ENCODE measurements at regions not wholly inside any gene's neighbourhood (a gene's known extent, or its start where the extent isn't known, plus 50 kb on each side); places are given as distances from the start of the nearest gene placed in this dataset.

- H4K20me1 ChIP-seq (ENCODE audit: control insufficient read depth, insufficient read depth, low read length, poor library complexity, severe bottlenecking), result no peaks in the 10 kb centered on the region
- Mint-ChIP-seq H3K27ac (no peak overlapping the region), H3K9me3 (ENCODE audit: insufficient read depth) (no peaks in the 10 kb centered on the region), H3K4me1 (no peaks in the 10 kb centered on the region), H3K27me3 (no peaks in the 10 kb centered on the region), H3K4me3 (no peak overlapping the region)
- WGBS (ENCODE audit: insufficient coverage), result no CpG with 5 or more reads among the region's 1 CpG
- DNase-seq, result no peak
- no peak overlapping the region for H3K9ac ChIP-seq (ENCODE audit: low read length)
- H3K4me1 ChIP-seq (ENCODE audit: control insufficient read depth in 2 of 2, insufficient read depth in 2 of 2, low read length in 2 of 2), result no peaks in the 10 kb centered on the region
- ChIA-PET POLR2A (no interaction called here), CTCF (no interaction called here)
- no peaks in the 10 kb centered on the region for H3K36me3 ChIP-seq (replicated peaks in 1 of 2; ENCODE audit: control extremely low read depth in 1 of 2, control insufficient read depth in 1 of 2, extremely low read depth in 1 of 2, insufficient read depth in 2 of 2, low read length in 1 of 2)
- no peak overlapping the region for H3K4me3 ChIP-seq (ENCODE audit: control extremely low read depth in 1 of 5, extremely low read depth in 1 of 5, insufficient read depth in 1 of 5, low read depth in 2 of 5, low read length in 4 of 5)
- no peaks in the 10 kb centered on the region for H3K79me2 ChIP-seq (ENCODE audit: control insufficient read depth, insufficient read depth, low read length)
- H3K27ac ChIP-seq (ENCODE audit: low read length in 2 of 2), result no peak overlapping the region
- intact Hi-C loops (cut with micrococcal nuclease), result no loop called here
- no peaks in the 10 kb centered on the region for H3K9me3 ChIP-seq (ENCODE audit: control extremely low read depth in 1 of 3, control insufficient read depth in 2 of 3, insufficient read depth in 1 of 3, low read length in 2 of 3)
- no peak overlapping the region for H3K4me2 ChIP-seq (replicated peaks; ENCODE audit: low read depth, low read length, poor library complexity, severe bottlenecking)
- TF ChIP-seq CTCF (IDR thresholded peaks at IDR 0.05), result no peak
- TF ChIP-seq EZH2 (IDR thresholded peaks at IDR 0.05; ENCODE audit: borderline replicate concordance, insufficient read depth, low read depth, low read length, poor library complexity, severe bottlenecking), result no peak
- no peaks in the 10 kb centered on the region for H3K27me3 ChIP-seq (replicated peaks in 1 of 4; ENCODE audit: control extremely low read depth in 1 of 4, control insufficient read depth in 3 of 4, insufficient read depth in 4 of 4, low read length in 3 of 4)
- no peak for ATAC-seq (ENCODE audit: low read depth)
- no peak overlapping the region for H2AFZ ChIP-seq (ENCODE audit: insufficient read depth, low read depth, low read length, poor library complexity, severe bottlenecking)
These were observed 726.5 kb upstream of the RIOK2 start for GRCh38 chr5:97909541-97909940.

GRCh38 chr5:97914483-97914882 is 731.4 kb upstream of the RIOK2 start:
- CTCF ChIA-PET, result no interaction called here

More at GRCh38 chr5:97914483-97914882, 731.4 kb upstream of the RIOK2 start:
- H3K36me3 ChIP-seq (replicated peaks in 1 of 2; ENCODE audit: control extremely low read depth in 1 of 2, control insufficient read depth in 1 of 2, extremely low read depth in 1 of 2, insufficient read depth in 2 of 2, low read length in 1 of 2), result no peaks in the 10 kb centered on the region
- H3K27me3 ChIP-seq (replicated peaks in 1 of 4; ENCODE audit: control extremely low read depth in 1 of 4, control insufficient read depth in 3 of 4, insufficient read depth in 4 of 4, low read length in 3 of 4), result no peaks in the 10 kb centered on the region
- no peak for DNase-seq
- no peak overlapping the region for H3K27ac Mint-ChIP-seq
- H3K4me3 Mint-ChIP-seq, result no peak overlapping the region
- H3K4me2 ChIP-seq (replicated peaks; ENCODE audit: low read depth, low read length, poor library complexity, severe bottlenecking), result no peak overlapping the region
- no peak overlapping the region for H2AFZ ChIP-seq (ENCODE audit: insufficient read depth, low read depth, low read length, poor library complexity, severe bottlenecking)
- ATAC-seq (ENCODE audit: low read depth), result no peak
- WGBS (ENCODE audit: insufficient coverage), result no CpG with 5 or more reads among the region's 1 CpG
- H3K27me3 Mint-ChIP-seq, result no peaks in the 10 kb centered on the region
- H3K9me3 ChIP-seq (ENCODE audit: control extremely low read depth in 1 of 3, control insufficient read depth in 2 of 3, insufficient read depth in 1 of 3, low read length in 2 of 3), result no peaks in the 10 kb centered on the region
- H3K4me3 ChIP-seq (ENCODE audit: control extremely low read depth in 1 of 5, extremely low read depth in 1 of 5, insufficient read depth in 1 of 5, low read depth in 2 of 5, low read length in 4 of 5), result no peak overlapping the region
- H3K27ac ChIP-seq (ENCODE audit: low read length in 2 of 2), result no peak overlapping the region
- no peaks in the 10 kb centered on the region for H4K20me1 ChIP-seq (ENCODE audit: control insufficient read depth, insufficient read depth, low read length, poor library complexity, severe bottlenecking)
- H3K9me3 Mint-ChIP-seq (ENCODE audit: insufficient read depth), result no peaks in the 10 kb centered on the region
- no peak overlapping the region for H3K9ac ChIP-seq (ENCODE audit: low read length)
- no peak for TF ChIP-seq EZH2 (IDR thresholded peaks at IDR 0.05; ENCODE audit: borderline replicate concordance, insufficient read depth, low read depth, low read length, poor library complexity, severe bottlenecking)
- TF ChIP-seq CTCF (IDR thresholded peaks at IDR 0.05), result no peak
- POLR2A ChIA-PET, result no interaction called here
- H3K4me1 ChIP-seq (ENCODE audit: control insufficient read depth in 2 of 2, insufficient read depth in 2 of 2, low read length in 2 of 2), result no peaks in the 10 kb centered on the region
- H3K79me2 ChIP-seq (ENCODE audit: control insufficient read depth, insufficient read depth, low read length), result no peaks in the 10 kb centered on the region
- intact Hi-C loops (cut with micrococcal nuclease), result no loop called here
- no peaks in the 10 kb centered on the region for H3K4me1 Mint-ChIP-seq
